LNCAP (cell line): ENCODE measurements at regions not wholly inside any gene's neighbourhood (a gene's known extent, or its start where the extent isn't known, plus 50 kb on each side); places are given as distances from the start of the nearest gene placed in this dataset.

ENCODE experiments used
- TF ChIP-seq, protein P1 (sequence below): fragments of 450-650 bp; IDR thresholded peaks from 2 replicates; pipeline ENCODE4 v1.5.1; 2017; ENCODE audit warnings: mild to moderate bottlenecking

- TF ChIP-seq, protein P1, sequence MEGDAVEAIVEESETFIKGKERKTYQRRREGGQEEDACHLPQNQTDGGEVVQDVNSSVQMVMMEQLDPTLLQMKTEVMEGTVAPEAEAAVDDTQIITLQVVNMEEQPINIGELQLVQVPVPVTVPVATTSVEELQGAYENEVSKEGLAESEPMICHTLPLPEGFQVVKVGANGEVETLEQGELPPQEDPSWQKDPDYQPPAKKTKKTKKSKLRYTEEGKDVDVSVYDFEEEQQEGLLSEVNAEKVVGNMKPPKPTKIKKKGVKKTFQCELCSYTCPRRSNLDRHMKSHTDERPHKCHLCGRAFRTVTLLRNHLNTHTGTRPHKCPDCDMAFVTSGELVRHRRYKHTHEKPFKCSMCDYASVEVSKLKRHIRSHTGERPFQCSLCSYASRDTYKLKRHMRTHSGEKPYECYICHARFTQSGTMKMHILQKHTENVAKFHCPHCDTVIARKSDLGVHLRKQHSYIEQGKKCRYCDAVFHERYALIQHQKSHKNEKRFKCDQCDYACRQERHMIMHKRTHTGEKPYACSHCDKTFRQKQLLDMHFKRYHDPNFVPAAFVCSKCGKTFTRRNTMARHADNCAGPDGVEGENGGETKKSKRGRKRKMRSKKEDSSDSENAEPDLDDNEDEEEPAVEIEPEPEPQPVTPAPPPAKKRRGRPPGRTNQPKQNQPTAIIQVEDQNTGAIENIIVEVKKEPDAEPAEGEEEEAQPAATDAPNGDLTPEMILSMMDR: no peak
These were observed 323.9 kb upstream of the ID2 start for GRCh38 chr2:8357738-8358518.

DNA sequence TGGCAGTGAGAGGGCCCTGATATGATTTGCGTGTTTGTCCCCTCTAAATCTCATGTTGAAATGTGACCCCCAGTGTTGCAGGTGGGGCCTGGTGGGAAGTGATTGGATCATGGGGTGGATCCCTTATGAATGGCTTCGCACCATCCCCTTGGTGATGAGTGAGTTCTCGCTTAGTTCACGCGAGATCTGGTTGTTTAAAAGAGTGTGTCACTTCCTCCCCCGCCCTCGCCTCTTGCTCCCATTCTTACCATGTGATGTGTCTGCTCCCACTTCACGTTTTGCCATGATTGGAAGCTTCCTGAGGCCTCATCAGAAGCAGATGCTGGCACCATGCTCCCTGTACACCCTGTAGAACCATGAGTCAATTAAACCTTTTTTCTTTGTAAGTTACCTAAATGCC, 319.9 kb upstream of the ID2 start:
- TF ChIP-seq, protein P1: no peak

- TF ChIP-seq, protein P1: no peak
These were observed 318.7 kb upstream of the ID2 start for GRCh38 chr2:8363161-8363560.

- TF ChIP-seq, protein P1: no peak
These were observed 317.2 kb upstream of the ID2 start for GRCh38 chr2:8364668-8365067.

DNA sequence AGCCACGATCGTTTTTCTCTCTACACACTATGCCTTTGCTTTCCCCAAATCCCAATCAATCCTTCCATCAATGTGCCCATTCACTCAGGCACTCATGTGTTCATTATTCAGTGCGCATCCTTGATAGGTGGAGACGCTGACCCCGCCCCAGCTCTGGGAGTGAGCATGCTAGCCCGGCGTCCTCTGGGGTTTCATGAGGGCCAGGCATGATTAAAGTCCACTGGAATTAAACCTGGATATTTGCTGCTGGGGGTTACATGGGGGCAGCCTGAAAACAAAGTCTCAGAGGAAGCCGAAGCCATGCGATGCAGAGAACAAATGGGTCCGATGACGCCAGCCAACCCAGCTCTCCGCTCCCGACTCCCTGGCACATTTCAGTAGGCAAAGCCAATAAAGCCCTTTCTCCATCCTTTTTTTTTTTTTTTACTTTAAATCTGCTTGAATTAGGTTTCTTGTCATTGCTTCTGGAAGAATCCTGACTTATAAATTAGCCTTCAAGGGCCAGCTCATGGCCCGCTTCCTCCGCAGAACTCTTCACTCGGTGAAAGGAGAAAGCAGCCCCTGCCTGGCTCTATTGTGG, 316.4 kb upstream of the ID2 start:
- TF ChIP-seq, protein P1: no peak

- TF ChIP-seq, protein P1: no peak
These were observed 314.0 kb upstream of the ID2 start for GRCh38 chr2:8367833-8368232.

- TF ChIP-seq, protein P1: no peak
These were observed 313.4 kb upstream of the ID2 start for GRCh38 chr2:8368463-8368862.
